SK-MEL-5 (cell line): ENCODE measurements at regions not wholly inside any gene's neighbourhood (a gene's known extent, or its start where the extent isn't known, plus 50 kb on each side); places are given as distances from the start of the nearest gene placed in this dataset.

Experiments
- DNase-seq: peaks from one replicate; pipeline ENCODE4 v3.0.0-alpha.2; 2016; ENCODE audit warnings: low read depth, low spot score
- in situ Hi-C: cut with HindIII; loops from 2 replicates; pipeline ENCODE4 v1.10.0; 2016; ENCODE audit warnings: low sequenced_read_pairs, high pct_unique_total_duplicates, low pct_unique_long_range_greater_than_20kb

DNA sequence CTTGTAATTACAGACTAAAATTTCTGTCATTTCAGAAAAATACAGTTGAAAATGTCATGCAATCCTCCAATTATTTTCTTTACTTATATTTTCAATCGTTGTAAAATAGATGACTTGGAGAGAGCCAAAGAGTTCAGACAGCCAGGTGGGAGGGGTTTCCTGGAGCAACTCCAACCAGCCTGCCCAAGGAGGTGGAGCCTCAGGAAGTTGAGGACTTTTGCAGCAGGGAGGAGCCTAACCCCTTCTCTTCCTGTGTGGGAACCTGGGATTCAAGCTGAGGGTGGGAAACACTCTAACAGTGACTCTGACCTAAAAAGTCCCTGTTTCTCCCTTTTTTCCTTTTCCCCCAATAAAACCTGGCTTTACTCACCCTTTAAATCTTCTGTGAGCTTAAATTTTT is 72.2 kb upstream of the GABRG1 start:
- peak; percentile 18 for DNase-seq
- in situ Hi-C loops, result no loop called here

DNA sequence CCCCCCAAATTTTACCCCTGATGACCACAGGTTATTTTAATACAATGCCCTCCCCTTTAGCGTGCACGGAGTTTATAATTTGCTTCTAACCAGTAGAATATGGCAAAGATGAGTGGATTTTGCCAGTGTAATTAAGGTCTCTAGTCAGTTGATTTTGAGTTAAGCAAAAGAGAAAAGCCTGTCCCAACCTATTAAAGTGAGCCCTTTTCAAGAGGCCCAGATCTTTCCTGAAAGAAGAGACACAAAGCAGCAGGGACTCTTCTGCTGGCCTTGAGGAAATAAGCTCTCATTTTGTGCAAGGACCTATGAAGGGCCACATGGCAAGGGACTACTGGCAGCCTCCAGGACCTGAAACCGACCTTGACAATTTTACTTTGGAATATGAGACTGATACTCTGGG is 61.9 kb upstream of the GABRG1 start:
- in situ Hi-C loops, result no loop called here
- no peak for DNase-seq

DNA sequence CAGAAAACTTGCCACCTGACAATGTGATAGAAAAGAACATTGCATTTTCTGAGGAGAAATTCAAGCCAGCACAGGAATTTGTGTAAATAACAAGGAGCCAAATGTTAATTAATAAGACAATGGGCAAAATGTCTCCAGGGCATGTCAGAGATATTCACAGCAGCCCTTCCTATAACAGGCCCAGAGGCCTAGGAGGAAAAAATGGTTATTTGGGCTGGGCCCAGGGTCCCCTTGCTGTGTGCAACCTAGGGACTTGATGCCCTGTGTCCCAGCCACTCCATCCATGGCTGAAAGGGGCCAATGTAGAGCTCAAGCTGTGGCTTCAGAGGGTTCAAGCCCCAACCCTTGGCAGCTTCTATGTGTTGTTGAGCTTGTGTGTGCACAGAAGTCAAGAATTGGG is 55.5 kb upstream of the GABRG1 start:
- in situ Hi-C loops, result no loop called here

More for the DNA sequence above, 55.5 kb upstream of the GABRG1 start:
- no peak for DNase-seq
